ENCODE measurements at regions not wholly inside any gene's neighbourhood (a gene's known extent, or its start where the extent isn't known, plus 50 kb on each side); places are given as distances from the start of the nearest gene placed in this dataset.

GRCh38 chr18:59063912-59064311 is 75.8 kb upstream of the SEC11C start (continued):
- TF ChIP-seq GTF2F1 (IDR thresholded peaks at IDR 0.05; ENCODE audit: borderline replicate concordance, low read depth, low read length) (no peak), KDM4A (IDR thresholded peaks at IDR 0.05; ENCODE audit: low read depth, low read length, severe bottlenecking) (no peak), RFX5 (IDR thresholded peaks at IDR 0.05; ENCODE audit: borderline replicate concordance, low read depth, low read length) (no peak)
